ENCODE measurements at regions not wholly inside any gene's neighbourhood (a gene's known extent, or its start where the extent isn't known, plus 50 kb on each side); places are given as distances from the start of the nearest gene placed in this dataset.
"Not testable (repeated sequence)": the region's sequence is repeated elsewhere in the genome, so short reads cannot be mapped to it uniquely, and the experiment has no call there.

DNA sequence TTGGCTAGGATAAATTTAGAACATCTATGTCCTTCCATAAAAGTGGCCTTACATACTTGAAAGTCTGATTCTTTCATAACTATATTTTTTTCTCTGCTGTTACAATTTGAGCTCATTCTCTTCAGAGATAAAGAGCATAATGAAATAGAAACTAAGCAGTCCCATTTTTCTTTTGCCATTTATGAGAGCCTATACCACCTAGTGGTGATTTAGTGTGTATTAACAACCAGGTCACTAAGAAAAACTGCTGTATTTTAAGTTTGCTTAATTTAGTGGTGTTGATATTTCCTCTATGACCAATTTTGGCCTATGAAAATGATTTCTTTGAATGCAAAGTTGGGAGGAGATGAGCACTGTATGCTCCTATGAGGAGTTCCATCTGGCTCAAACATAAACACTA, 88.7 kb upstream of the ZWINT start:
- no peak for DNase-seq (ENCODE audit: low spot score)

DNA sequence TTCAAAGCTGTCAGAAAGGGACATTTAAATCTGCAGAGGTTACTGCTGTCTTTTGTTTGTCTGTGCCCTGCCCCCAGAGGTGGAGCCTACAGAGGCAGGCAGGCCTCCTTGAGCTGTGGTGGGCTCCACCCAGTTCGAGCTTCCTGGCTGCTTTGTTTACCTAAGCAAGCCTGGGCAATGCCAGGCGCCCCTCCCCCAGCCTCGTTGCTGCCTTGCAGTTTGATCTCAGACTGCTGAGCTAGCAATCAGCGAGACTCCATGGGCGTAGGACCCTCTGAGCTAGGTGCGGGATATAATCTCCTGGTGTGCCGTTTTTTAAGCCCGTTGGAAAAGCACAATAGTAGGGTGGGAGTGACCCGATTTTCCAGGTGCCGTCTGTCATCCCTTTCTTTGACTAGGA, 86.6 kb upstream of the ZWINT start:
- not testable (repeated sequence) for DNase-seq (ENCODE audit: low spot score)

DNA sequence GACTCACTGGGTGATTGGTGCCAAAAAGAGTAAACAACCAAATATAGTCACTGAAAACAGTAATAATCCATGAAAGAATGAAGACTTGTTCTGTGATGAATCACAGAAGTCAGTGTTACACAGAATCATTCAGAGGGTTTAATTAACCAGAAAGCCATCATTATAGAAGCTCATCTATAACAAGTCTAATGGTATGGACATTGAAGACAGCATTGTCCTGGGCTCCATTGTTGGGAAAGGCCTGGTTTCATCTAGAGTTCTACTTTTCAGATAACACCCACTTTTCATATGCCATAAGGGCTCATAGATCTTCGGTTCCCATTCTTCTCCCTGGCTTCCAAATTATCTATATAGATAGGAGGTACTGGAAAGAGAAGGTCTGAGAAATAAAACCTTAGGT, 80.3 kb upstream of the ZWINT start:
- not testable (repeated sequence) for DNase-seq (ENCODE audit: low spot score)
